ENCODE measurements at regions not wholly inside any gene's neighbourhood (a gene's known extent, or its start where the extent isn't known, plus 50 kb on each side); places are given as distances from the start of the nearest gene placed in this dataset.

DNA sequence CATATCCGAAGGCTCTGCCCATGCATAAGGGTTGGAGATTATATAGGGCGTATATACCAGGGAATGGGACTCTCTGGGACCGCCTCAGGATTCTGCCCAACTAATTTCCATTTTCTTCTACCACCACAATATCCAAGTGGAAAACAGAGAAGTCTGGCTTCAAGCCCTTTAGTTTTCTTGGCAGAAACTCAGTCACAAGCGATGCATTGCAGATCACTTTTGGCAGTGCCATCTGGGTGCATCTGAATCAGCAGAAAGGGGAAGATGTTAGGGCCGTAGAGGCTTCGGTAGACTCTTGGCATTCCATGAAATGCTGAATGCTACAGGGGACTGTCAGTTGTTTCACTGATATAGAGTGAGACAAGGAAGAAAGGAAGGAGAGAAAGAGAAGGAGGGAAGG is 94.1 kb upstream of the FAM9B start:
- H3K4me3 ChIP-seq = no peak overlapping the region
- DNase-seq = no peak
- H3K9me3 ChIP-seq (replicated peaks) = no peaks in the 10 kb centered on the region
- TF ChIP-seq, protein P1, sequence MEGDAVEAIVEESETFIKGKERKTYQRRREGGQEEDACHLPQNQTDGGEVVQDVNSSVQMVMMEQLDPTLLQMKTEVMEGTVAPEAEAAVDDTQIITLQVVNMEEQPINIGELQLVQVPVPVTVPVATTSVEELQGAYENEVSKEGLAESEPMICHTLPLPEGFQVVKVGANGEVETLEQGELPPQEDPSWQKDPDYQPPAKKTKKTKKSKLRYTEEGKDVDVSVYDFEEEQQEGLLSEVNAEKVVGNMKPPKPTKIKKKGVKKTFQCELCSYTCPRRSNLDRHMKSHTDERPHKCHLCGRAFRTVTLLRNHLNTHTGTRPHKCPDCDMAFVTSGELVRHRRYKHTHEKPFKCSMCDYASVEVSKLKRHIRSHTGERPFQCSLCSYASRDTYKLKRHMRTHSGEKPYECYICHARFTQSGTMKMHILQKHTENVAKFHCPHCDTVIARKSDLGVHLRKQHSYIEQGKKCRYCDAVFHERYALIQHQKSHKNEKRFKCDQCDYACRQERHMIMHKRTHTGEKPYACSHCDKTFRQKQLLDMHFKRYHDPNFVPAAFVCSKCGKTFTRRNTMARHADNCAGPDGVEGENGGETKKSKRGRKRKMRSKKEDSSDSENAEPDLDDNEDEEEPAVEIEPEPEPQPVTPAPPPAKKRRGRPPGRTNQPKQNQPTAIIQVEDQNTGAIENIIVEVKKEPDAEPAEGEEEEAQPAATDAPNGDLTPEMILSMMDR (IDR thresholded peaks at IDR 0.05; ENCODE audit: borderline replicate concordance) = no peak
- H3K36me3 ChIP-seq = no peaks in the 10 kb centered on the region
- H3K27me3 ChIP-seq (ENCODE audit: low read depth) = no peaks in the 10 kb centered on the region
- H3K4me1 ChIP-seq = no peaks in the 10 kb centered on the region
- intact Hi-C loops (cut with micrococcal nuclease) = no loop called here
- H3K27ac ChIP-seq (replicated peaks) = no peak overlapping the region

DNA sequence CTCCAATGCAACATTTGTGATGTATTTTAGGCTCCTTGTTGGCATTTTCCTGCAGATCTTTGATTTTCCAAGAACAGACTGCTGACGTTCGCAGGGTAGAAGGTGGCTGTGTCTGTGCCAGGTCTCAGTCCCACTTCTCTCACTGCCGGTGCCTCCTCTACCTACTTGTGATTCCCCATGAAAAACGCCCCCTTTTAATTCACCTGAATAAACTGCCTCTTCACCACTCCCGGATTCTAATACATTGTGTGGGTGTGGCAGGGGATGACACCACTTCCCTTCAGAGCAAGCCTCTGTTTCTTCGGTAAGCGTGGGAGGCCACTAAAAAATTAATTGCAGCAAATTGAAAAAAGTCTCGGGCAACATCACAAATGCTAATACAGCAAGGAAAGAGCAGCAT is 96.1 kb upstream of the FAM9B start:
- Histone ChIP-seq H3K4me1 (no peaks in the 10 kb centered on the region), H3K27ac (replicated peaks) (no peak overlapping the region), H3K4me3 (no peak overlapping the region), H3K36me3 (no peaks in the 10 kb centered on the region), H3K9me3 (replicated peaks) (no peaks in the 10 kb centered on the region), H3K27me3 (ENCODE audit: low read depth) (no peaks in the 10 kb centered on the region)
- TF ChIP-seq, protein P1 (IDR thresholded peaks at IDR 0.05; ENCODE audit: borderline replicate concordance) = no peak
- intact Hi-C loops (cut with micrococcal nuclease) = no loop called here
- DNase-seq = no peak

GRCh38 chrX:9131066-9131465 is 97.1 kb upstream of the FAM9B start:
- Histone ChIP-seq H3K36me3 (no peaks in the 10 kb centered on the region), H3K4me1 (no peaks in the 10 kb centered on the region), H3K4me3 (no peak overlapping the region), H3K27me3 (ENCODE audit: low read depth) (no peaks in the 10 kb centered on the region), H3K27ac (replicated peaks) (no peak overlapping the region), H3K9me3 (replicated peaks) (no peaks in the 10 kb centered on the region)
- TF ChIP-seq, protein P1 (IDR thresholded peaks at IDR 0.05; ENCODE audit: borderline replicate concordance) = no peak
- intact Hi-C loops (cut with micrococcal nuclease) = no loop called here
- no peak for DNase-seq

DNA sequence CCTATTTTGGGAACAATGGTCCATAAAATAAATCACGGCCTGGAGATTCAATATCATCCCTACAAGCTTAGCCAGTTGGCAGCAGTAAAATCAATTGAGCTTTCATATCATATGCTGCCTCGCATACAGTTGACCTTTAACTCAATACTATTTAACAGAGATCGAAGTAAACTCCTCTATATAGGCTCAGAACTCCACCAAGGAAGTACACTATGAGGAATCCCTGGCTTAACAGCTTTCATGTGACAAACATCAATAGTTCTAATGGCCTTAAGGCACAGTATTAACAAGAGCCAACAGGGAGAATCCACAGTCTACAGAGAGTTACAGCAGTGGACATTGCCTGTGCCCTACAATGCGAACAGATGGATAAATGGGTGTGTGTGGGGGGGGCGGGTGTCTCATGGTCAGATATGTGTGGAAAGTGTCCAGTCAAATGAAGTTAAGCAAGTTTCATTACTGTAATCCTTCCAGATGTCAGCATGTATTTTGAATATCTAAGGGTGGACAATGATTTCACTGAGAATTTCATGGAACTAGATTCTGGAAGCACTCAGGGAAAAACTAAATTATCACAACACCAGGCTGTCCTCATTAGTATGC is 98.2 kb upstream of the FAM9B start:
- Histone ChIP-seq H3K36me3 (no peaks in the 10 kb centered on the region), H3K4me1 (no peaks in the 10 kb centered on the region), H3K27me3 (ENCODE audit: low read depth) (no peaks in the 10 kb centered on the region), H3K9me3 (replicated peaks) (no peaks in the 10 kb centered on the region), H3K4me3 (no peak overlapping the region), H3K27ac (replicated peaks) (no peak overlapping the region)
- intact Hi-C loops (cut with micrococcal nuclease) = no loop called here
- DNase-seq = no peak
- TF ChIP-seq, protein P1 (IDR thresholded peaks at IDR 0.05; ENCODE audit: borderline replicate concordance) = no peak

DNA sequence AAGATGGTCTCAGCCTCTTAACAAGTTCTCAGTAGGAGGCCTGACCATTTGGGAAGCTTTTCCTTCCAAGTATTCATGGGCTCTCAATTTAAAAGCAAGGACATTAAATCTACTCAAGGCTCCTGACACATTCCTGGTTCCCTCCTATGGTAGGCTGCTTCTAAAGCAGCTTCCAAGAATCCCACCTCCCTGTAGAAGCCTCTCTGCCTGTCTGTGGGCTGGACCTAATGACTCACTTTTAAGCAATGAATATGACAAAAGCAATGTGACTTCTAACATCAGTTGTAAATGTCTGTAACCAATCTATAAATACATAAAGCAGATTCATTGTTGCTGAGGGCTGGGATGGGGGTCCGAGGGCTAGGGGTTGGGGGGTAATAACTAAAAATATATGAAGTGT is 99.5 kb upstream of the FAM9B start:
- Histone ChIP-seq H3K4me1 (no peaks in the 10 kb centered on the region), H3K27me3 (ENCODE audit: low read depth) (no peaks in the 10 kb centered on the region), H3K4me3 (no peak overlapping the region), H3K27ac (replicated peaks) (no peak overlapping the region), H3K36me3 (no peaks in the 10 kb centered on the region), H3K9me3 (replicated peaks) (no peaks in the 10 kb centered on the region)
- intact Hi-C loops (cut with micrococcal nuclease) = no loop called here
- TF ChIP-seq, protein P1 (IDR thresholded peaks at IDR 0.05; ENCODE audit: borderline replicate concordance) = no peak
- no peak for DNase-seq

Measured in left ventricle myocardium inferior (tissue), 1 donor.